MM.1S (cell line): ENCODE measurements at regions not wholly inside any gene's neighbourhood (a gene's known extent, or its start where the extent isn't known, plus 50 kb on each side); places are given as distances from the start of the nearest gene placed in this dataset.

ENCODE experiments used
- EZH2 ChIP-seq: fragments of 300-600 bp; sonication (generic); optimal IDR thresholded peaks from 2 replicates; pipeline ENCODE3; 2017; ENCODE audit warnings: low read depth, mild to moderate bottlenecking, antibody characterized with exemption, low read length, mixed read lengths
- EZH2phosphoT487 ChIP-seq: fragments of 300-600 bp; sonication (generic); IDR thresholded peaks from 2 replicates; pipeline ENCODE4 v1.6.1; 2018; ENCODE audit warnings: antibody characterized with exemption, low read length
- TF ChIP-seq, protein P1 (sequence below): fragments of 300-600 bp; sonication (generic); IDR thresholded peaks from 2 replicates; pipeline ENCODE4 v1.5.1; 2016; ENCODE audit warnings: antibody characterized with exemption, low read length, mixed read lengths

DNA sequence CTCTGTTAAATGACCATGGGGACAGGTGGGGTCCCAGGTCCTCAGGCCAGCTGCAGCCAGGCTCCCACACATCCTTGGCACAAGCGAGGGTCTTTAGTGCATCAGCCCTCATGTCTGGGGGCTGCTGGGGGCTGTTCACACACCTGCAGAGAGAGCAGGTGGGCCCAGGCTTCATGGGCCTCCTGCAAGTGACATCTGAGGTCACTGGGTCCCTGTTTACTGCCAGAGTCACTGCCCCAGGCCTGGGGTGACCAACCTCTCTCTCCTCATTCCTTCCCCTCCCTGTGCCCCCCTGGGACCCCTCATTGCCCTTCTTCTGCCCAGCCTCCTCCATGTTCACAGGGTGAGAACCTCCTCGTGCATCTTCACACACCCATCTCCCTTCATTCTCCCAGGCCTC is 92.4 kb downstream of the RTL6 start:
- TF ChIP-seq, protein P1, sequence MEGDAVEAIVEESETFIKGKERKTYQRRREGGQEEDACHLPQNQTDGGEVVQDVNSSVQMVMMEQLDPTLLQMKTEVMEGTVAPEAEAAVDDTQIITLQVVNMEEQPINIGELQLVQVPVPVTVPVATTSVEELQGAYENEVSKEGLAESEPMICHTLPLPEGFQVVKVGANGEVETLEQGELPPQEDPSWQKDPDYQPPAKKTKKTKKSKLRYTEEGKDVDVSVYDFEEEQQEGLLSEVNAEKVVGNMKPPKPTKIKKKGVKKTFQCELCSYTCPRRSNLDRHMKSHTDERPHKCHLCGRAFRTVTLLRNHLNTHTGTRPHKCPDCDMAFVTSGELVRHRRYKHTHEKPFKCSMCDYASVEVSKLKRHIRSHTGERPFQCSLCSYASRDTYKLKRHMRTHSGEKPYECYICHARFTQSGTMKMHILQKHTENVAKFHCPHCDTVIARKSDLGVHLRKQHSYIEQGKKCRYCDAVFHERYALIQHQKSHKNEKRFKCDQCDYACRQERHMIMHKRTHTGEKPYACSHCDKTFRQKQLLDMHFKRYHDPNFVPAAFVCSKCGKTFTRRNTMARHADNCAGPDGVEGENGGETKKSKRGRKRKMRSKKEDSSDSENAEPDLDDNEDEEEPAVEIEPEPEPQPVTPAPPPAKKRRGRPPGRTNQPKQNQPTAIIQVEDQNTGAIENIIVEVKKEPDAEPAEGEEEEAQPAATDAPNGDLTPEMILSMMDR: no peak
- TF ChIP-seq EZH2phosphoT487 (no peak), EZH2 (no peak)
